GM23338 (cell line): ENCODE measurements at regions not wholly inside any gene's neighbourhood (a gene's known extent, or its start where the extent isn't known, plus 50 kb on each side); places are given as distances from the start of the nearest gene placed in this dataset.

Source experiments
- ATAC-seq: fragments of 200-7000 bp; cut with Tn5 transposase; 3 replicates; pipeline ENCODE4 v1.9.1; 2020
- DNase-seq: peaks from one replicate; pipeline ENCODE4 v3.0.0-alpha.2; 2015; ENCODE audit warnings: low spot score
- H2AFZ ChIP-seq: fragments of 200-600 bp; sonication (generic); 2 replicates; pipeline ENCODE4 v1.8.0; 2016; ENCODE audit warnings: antibody characterized with exemption, mild to moderate bottlenecking, moderate library complexity
- H3F3A ChIP-seq: fragments of 200-600 bp; sonication (generic); replicated peaks from 2 replicates; pipeline ENCODE4 v1.8.0; 2017; ENCODE audit warnings: antibody characterized with exemption, mixed run types, low read depth
- H3K27ac ChIP-seq: fragments of 200-600 bp; sonication (generic); 2 replicates; pipeline ENCODE4 v1.6.1; 2016; ENCODE audit warnings: low read depth
- H3K27me3 ChIP-seq: fragments of 200-600 bp; sonication (generic); 2 replicates; pipeline ENCODE4 v1.8.0; 2016; ENCODE audit warnings: mild to moderate bottlenecking, mixed run types, moderate library complexity; ENCODE audit not compliant: insufficient read depth
- H3K36me3 ChIP-seq: fragments of 200-600 bp; sonication (generic); 2 replicates; pipeline ENCODE4 v1.8.0; 2016; ENCODE audit warnings: mild to moderate bottlenecking; ENCODE audit not compliant: insufficient read depth
- H3K4me1 ChIP-seq: fragments of 200-600 bp; sonication (generic); 2 replicates; pipeline ENCODE4 v1.8.0; 2016; ENCODE audit warnings: mild to moderate bottlenecking, moderate library complexity; ENCODE audit not compliant: insufficient read depth
- H3K4me2 ChIP-seq: fragments of 200-600 bp; sonication (generic); 2 replicates; pipeline ENCODE4 v1.7.1; 2017; ENCODE audit warnings: mixed run types
- H3K4me3 ChIP-seq: fragments of 200-600 bp; sonication (generic); 2 replicates; pipeline ENCODE4 v1.6.1; 2016; ENCODE audit warnings: mixed run types
- H3K79me2 ChIP-seq: fragments of 200-600 bp; sonication (generic); replicated peaks from 2 replicates; pipeline ENCODE4 v1.8.0; 2017; ENCODE audit warnings: mild to moderate bottlenecking; ENCODE audit not compliant: insufficient read depth
- H3K9me2 ChIP-seq: fragments of 200-600 bp; sonication (generic); 2 replicates; pipeline ENCODE4 v1.8.0; 2017; ENCODE audit not compliant: insufficient read depth
- H4K20me1 ChIP-seq: fragments of 200-600 bp; sonication (generic); replicated peaks from 2 replicates; pipeline ENCODE4 v1.8.0; 2017; ENCODE audit warnings: mild to moderate bottlenecking; ENCODE audit not compliant: insufficient read depth
- H3K27ac Mint-ChIP-seq: 2 replicates; pipeline ENCODE4 v1.8.0; 2020; ENCODE audit warnings: inconsistent platforms, mild to moderate bottlenecking, moderate library complexity, mixed read lengths
- H3K27me3 Mint-ChIP-seq: 3 replicates; pipeline ENCODE4 v1.8.0; 2022; ENCODE audit warnings: low read depth, mild to moderate bottlenecking, moderate library complexity, mixed read lengths, inconsistent platforms; ENCODE audit not compliant: insufficient read depth, poor library complexity
- H3K36me3 Mint-ChIP-seq: 3 replicates; pipeline ENCODE4 v1.8.0; 2021; ENCODE audit warnings: low read depth, mild to moderate bottlenecking, inconsistent platforms, moderate library complexity, mixed read lengths
- H3K4me1 Mint-ChIP-seq: 3 replicates; pipeline ENCODE4 v1.8.0; 2020; ENCODE audit warnings: mild to moderate bottlenecking, inconsistent platforms, mixed read lengths
- H3K4me3 Mint-ChIP-seq: 3 replicates; pipeline ENCODE4 v1.8.0; 2021; ENCODE audit warnings: moderate library complexity, mild to moderate bottlenecking, inconsistent platforms, mixed read lengths
- H3K9me3 Mint-ChIP-seq: 3 replicates; pipeline ENCODE4 v1.8.0; 2020; ENCODE audit warnings: moderate library complexity, mild to moderate bottlenecking, inconsistent platforms, mixed read lengths
- CREB1 ChIP-seq: fragments of 250-450 bp; sonication (Bioruptor Pico); IDR thresholded peaks from 2 replicates; pipeline ENCODE4 v1.5.0; 2020; ENCODE audit warnings: low read depth, mild to moderate bottlenecking, moderate library complexity
- CTCF ChIP-seq, 2 experiments: fragments of 200-600 bp in 1 of 2; sonication (generic) in 1 of 2; conservative IDR thresholded peaks; 2 replicates each; pipeline versions ENCODE4 v1.5.1 to v1.6.1; 2016 to 2017; ENCODE audit warnings: antibody characterized with exemption in 2 of 2, low read depth in 2 of 2, mild to moderate bottlenecking in 2 of 2, moderate library complexity in 1 of 2
- EZH2 ChIP-seq: fragments of 200-600 bp; sonication (generic); IDR thresholded peaks from one replicate; pipeline ENCODE4 v1.8.0; 2017; ENCODE audit warnings: antibody characterized with exemption, mild to moderate bottlenecking, low read depth; ENCODE audit not compliant: unreplicated experiment
- EZH2phosphoT487 ChIP-seq: fragments of 200-600 bp; sonication (generic); IDR thresholded peaks from one replicate; pipeline ENCODE4 v1.8.1; 2018; ENCODE audit warnings: antibody characterized with exemption; ENCODE audit not compliant: unreplicated experiment
- JUNB ChIP-seq: IDR thresholded peaks from one replicate; pipeline ENCODE4 v1.6.1; 2016; ENCODE audit warnings: antibody characterized with exemption; ENCODE audit not compliant: unreplicated experiment
- NANOG ChIP-seq: IDR thresholded peaks from 2 replicates; pipeline ENCODE4 v1.6.1; 2016; ENCODE audit warnings: antibody characterized with exemption, borderline replicate concordance
- POLR2AphosphoS5 ChIP-seq: IDR thresholded peaks from 2 replicates; pipeline ENCODE4 v1.6.1; 2016; ENCODE audit warnings: antibody characterized with exemption, low read depth
- STAT1 ChIP-seq: IDR thresholded peaks from one replicate; pipeline ENCODE4 v1.6.1; 2016; ENCODE audit warnings: antibody characterized with exemption; ENCODE audit not compliant: unreplicated experiment
- ZNF114 ChIP-seq: fragments of 250-450 bp; sonication (Bioruptor Pico); IDR thresholded peaks from 2 replicates; pipeline ENCODE4 v1.5.0; 2020; ENCODE audit warnings: mild to moderate bottlenecking, moderate library complexity
- ZNF331 ChIP-seq: fragments of 250-450 bp; sonication (Bioruptor Pico); IDR thresholded peaks from 2 replicates; pipeline ENCODE4 v1.5.0; 2020; ENCODE audit warnings: low read depth, mild to moderate bottlenecking, moderate library complexity
- ZNF462 ChIP-seq: fragments of 250-450 bp; sonication (Bioruptor Pico); IDR thresholded peaks from 2 replicates; pipeline ENCODE4 v1.5.0; 2020; ENCODE audit warnings: mild to moderate bottlenecking, moderate library complexity
- TF ChIP-seq, protein P1 (sequence below): IDR thresholded peaks from 2 replicates; pipeline ENCODE4 v1.6.1; 2016; ENCODE audit warnings: antibody characterized with exemption

DNA sequence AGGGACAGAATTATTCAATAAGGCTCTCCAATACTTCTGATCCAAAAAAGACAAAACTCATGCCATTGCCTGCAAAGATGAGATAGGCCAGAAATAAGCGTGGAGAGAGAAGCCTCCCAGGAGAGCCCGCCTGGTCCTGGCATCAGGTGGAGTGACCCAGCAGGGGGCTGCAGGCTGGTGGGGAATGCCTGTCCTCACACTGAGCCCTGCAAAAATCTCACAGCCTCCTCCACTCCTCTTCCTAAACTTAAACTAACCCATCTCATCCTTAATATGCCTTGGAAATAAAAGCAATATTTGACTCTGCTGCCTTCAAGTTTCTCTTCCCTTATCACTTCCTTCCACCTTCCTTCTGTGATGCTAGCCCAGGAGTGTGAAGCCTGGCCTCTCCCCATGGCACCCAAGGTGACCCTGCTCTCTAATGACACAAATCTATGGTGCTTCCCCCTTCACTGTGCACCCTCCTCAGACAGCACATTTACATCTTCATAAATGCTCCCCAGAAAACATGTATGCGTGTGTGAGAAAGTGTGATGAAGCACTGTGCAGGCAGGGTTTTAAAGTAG lies 218.4 kb downstream of the ANAPC1 start:
- DNase-seq = no peak
- H3K79me2 ChIP-seq = no peaks in the 10 kb centered on the region
- no peaks in the 10 kb centered on the region for H3K36me3 ChIP-seq
- no peaks in the 10 kb centered on the region for H3K27me3 ChIP-seq
- TF ChIP-seq ZNF114 (CRISPR knock-in tag) (no peak), ZNF331 (CRISPR knock-in tag) (no peak), POLR2AphosphoS5 (no peak), JUNB (no peak)
- peaks cover 18% of the 10 kb centered on the region for H3K36me3 Mint-ChIP-seq
- no peak overlapping the region for H2AFZ ChIP-seq
- H3K9me3 Mint-ChIP-seq = peaks cover 30% of the 10 kb centered on the region
- no peaks in the 10 kb centered on the region for H3F3A ChIP-seq
- H3K27ac Mint-ChIP-seq = no peak overlapping the region
- no peak overlapping the region for H3K4me3 ChIP-seq
- peaks cover 7% of the 10 kb centered on the region for H3K27me3 Mint-ChIP-seq
- H3K4me2 ChIP-seq = no peak overlapping the region
- no peak overlapping the region for H3K27ac ChIP-seq
- H3K4me1 ChIP-seq = no peaks in the 10 kb centered on the region
- H3K9me2 ChIP-seq = peaks cover 17% of the 10 kb centered on the region; the same call in 1 of the 2 replicates
- ATAC-seq = no peak
- no peaks in the 10 kb centered on the region for H3K4me1 Mint-ChIP-seq
- no peak overlapping the region for H3K4me3 Mint-ChIP-seq
- no peaks in the 10 kb centered on the region for H4K20me1 ChIP-seq

GRCh38 chr2:111666160-111666559 lies 217.8 kb downstream of the ANAPC1 start:
- no peak for DNase-seq
- Histone ChIP-seq H3F3A (no peaks in the 10 kb centered on the region), H3K4me1 (no peaks in the 10 kb centered on the region), H3K27ac (no peak overlapping the region), H2AFZ (no peak overlapping the region), H3K9me2 (peaks cover 15% of the 10 kb centered on the region; the same call in 1 of the 2 replicates), H3K4me3 (no peak overlapping the region), H3K4me2 (no peak overlapping the region), H3K27me3 (no peaks in the 10 kb centered on the region), H3K36me3 (no peaks in the 10 kb centered on the region), H4K20me1 (no peaks in the 10 kb centered on the region), H3K79me2 (no peaks in the 10 kb centered on the region)
- peaks cover 35% of the 10 kb centered on the region for H3K9me3 Mint-ChIP-seq
- H3K4me3 Mint-ChIP-seq = no peak overlapping the region
- no peaks in the 10 kb centered on the region; the same call in 2 of the 3 replicates for H3K4me1 Mint-ChIP-seq
- H3K27ac Mint-ChIP-seq = no peak overlapping the region
- H3K27me3 Mint-ChIP-seq = peaks cover 7% of the 10 kb centered on the region
- no peak for ATAC-seq
- H3K36me3 Mint-ChIP-seq = peaks cover 22% of the 10 kb centered on the region
- no peak for TF ChIP-seq STAT1
- TF ChIP-seq ZNF114 (CRISPR knock-in tag) = no peak
- TF ChIP-seq EZH2phosphoT487 = no peak
- no peak for TF ChIP-seq NANOG
- TF ChIP-seq CTCF (conservative IDR thresholded peaks at IDR 0.05; ENCODE audit: low read depth in 2 of 2) = no peak
- no peak for TF ChIP-seq POLR2AphosphoS5
- no peak for TF ChIP-seq ZNF462 (CRISPR knock-in tag)
- TF ChIP-seq CREB1 (CRISPR knock-in tag) = no peak
- TF ChIP-seq, protein P1, sequence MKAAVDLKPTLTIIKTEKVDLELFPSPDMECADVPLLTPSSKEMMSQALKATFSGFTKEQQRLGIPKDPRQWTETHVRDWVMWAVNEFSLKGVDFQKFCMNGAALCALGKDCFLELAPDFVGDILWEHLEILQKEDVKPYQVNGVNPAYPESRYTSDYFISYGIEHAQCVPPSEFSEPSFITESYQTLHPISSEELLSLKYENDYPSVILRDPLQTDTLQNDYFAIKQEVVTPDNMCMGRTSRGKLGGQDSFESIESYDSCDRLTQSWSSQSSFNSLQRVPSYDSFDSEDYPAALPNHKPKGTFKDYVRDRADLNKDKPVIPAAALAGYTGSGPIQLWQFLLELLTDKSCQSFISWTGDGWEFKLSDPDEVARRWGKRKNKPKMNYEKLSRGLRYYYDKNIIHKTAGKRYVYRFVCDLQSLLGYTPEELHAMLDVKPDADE = no peak
- TF ChIP-seq ZNF331 (CRISPR knock-in tag) = no peak
- no peak for TF ChIP-seq EZH2
- no peak for TF ChIP-seq JUNB
